ENCODE measurements at regions not wholly inside any gene's neighbourhood (a gene's known extent, or its start where the extent isn't known, plus 50 kb on each side); places are given as distances from the start of the nearest gene placed in this dataset.

DNA sequence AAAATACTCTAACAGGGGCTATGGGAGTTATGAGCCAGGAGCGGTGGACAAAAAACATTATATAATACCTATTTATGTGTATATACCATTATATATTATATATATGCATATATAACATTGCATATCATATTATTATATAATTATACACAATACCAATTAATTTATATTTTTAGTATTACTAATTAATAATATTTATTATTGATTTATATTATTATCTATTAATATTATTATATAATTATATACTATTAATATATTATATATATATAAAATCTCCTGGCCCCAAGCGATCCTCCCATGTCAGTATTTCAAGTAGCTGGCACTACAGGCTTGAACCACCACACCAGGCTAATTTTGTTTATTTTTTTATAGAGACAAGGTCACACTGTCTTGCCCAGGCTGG, 73.8 kb upstream of the JADE1 start:
- TF ChIP-seq, protein P1, sequence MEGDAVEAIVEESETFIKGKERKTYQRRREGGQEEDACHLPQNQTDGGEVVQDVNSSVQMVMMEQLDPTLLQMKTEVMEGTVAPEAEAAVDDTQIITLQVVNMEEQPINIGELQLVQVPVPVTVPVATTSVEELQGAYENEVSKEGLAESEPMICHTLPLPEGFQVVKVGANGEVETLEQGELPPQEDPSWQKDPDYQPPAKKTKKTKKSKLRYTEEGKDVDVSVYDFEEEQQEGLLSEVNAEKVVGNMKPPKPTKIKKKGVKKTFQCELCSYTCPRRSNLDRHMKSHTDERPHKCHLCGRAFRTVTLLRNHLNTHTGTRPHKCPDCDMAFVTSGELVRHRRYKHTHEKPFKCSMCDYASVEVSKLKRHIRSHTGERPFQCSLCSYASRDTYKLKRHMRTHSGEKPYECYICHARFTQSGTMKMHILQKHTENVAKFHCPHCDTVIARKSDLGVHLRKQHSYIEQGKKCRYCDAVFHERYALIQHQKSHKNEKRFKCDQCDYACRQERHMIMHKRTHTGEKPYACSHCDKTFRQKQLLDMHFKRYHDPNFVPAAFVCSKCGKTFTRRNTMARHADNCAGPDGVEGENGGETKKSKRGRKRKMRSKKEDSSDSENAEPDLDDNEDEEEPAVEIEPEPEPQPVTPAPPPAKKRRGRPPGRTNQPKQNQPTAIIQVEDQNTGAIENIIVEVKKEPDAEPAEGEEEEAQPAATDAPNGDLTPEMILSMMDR (IDR thresholded peaks at IDR 0.05): no peak
- no peak for TF ChIP-seq POLR2AphosphoS5 (IDR thresholded peaks at IDR 0.05)
- no peak for TF ChIP-seq POLR2A (IDR thresholded peaks at IDR 0.05)
- no peak for TF ChIP-seq EP300 (IDR thresholded peaks at IDR 0.05)
- no peaks in the 10 kb centered on the region for H3K36me3 ChIP-seq
- H3K9me3 ChIP-seq: no peaks in the 10 kb centered on the region
- DNase-seq (no peak), ATAC-seq (ENCODE audit: low FRiP score in 2 of 2) (no peak)
- H3K27ac ChIP-seq: no peak overlapping the region
- no peaks in the 10 kb centered on the region for H3K27me3 ChIP-seq
- H3K4me3 ChIP-seq: no peak overlapping the region
- 94 to 97% methylated on average over 2 of the region's 2 CpGs for WGBS, 2 donors
- no peaks in the 10 kb centered on the region for H3K4me1 ChIP-seq

DNA sequence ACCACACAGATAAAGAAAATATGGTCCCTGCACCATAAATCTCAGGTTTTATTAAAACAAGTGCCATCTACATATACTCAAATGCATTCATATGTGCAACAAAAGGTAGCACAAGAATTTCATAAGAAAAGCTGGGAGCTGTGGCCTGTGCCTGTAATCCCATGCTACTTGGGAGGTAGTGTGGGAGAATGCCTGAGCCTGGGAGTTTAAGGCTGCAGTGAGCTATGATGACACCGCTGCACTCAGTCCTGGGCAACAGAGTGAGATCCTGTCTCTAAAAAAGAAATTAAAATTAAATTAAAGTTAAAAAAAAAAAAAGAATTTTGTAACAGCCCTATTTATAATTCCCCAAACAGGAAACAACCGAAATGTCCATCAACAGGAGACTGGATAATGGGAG, 81.3 kb upstream of the JADE1 start:
- H3K4me1 ChIP-seq: no peaks in the 10 kb centered on the region
- TF ChIP-seq POLR2AphosphoS5 (IDR thresholded peaks at IDR 0.05) (no peak), POLR2A (IDR thresholded peaks at IDR 0.05) (no peak), EP300 (IDR thresholded peaks at IDR 0.05) (no peak)
- TF ChIP-seq, protein P1 (IDR thresholded peaks at IDR 0.05): no peak
- no peak overlapping the region for H3K4me3 ChIP-seq
- DNase-seq: no peak
- 92 to 97% methylated on average over 2 of the region's 2 CpGs for WGBS, 2 donors
- no peaks in the 10 kb centered on the region for H3K36me3 ChIP-seq
- no peak for ATAC-seq (ENCODE audit: low FRiP score in 2 of 2)
- H3K9me3 ChIP-seq: no peaks in the 10 kb centered on the region
- H3K27ac ChIP-seq: no peak overlapping the region
- no peaks in the 10 kb centered on the region for H3K27me3 ChIP-seq

DNA sequence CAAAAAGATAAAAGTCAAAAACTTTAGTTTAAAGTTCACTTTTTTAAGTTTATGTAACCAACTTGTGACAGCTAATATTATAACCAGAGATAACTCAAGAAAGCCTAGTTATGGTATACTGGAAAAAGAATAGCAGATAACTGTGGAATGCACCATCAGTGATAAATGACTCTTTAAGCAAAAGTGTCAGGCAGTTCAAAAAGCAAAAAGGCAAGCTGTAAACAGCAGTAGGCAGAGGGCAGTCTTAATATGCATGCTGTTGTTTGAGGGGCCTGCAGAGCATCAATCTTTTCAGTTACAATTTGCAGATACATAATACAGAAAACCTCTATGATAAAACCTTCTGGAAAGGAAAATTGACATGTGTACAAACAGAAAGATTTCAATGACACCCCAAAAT, 81.8 kb upstream of the JADE1 start:
- no peaks in the 10 kb centered on the region for H3K27me3 ChIP-seq
- H3K9me3 ChIP-seq: no peaks in the 10 kb centered on the region
- no peak overlapping the region for H3K27ac ChIP-seq
- TF ChIP-seq, protein P1 (IDR thresholded peaks at IDR 0.05): no peak
- TF ChIP-seq POLR2AphosphoS5 (IDR thresholded peaks at IDR 0.05): no peak
- no peak for TF ChIP-seq POLR2A (IDR thresholded peaks at IDR 0.05)
- no peak for TF ChIP-seq EP300 (IDR thresholded peaks at IDR 0.05)
- no peak for DNase-seq
- H3K4me1 ChIP-seq: no peaks in the 10 kb centered on the region
- no peak overlapping the region for H3K4me3 ChIP-seq
- no peak for ATAC-seq (ENCODE audit: low FRiP score in 2 of 2)
- no peaks in the 10 kb centered on the region for H3K36me3 ChIP-seq

DNA sequence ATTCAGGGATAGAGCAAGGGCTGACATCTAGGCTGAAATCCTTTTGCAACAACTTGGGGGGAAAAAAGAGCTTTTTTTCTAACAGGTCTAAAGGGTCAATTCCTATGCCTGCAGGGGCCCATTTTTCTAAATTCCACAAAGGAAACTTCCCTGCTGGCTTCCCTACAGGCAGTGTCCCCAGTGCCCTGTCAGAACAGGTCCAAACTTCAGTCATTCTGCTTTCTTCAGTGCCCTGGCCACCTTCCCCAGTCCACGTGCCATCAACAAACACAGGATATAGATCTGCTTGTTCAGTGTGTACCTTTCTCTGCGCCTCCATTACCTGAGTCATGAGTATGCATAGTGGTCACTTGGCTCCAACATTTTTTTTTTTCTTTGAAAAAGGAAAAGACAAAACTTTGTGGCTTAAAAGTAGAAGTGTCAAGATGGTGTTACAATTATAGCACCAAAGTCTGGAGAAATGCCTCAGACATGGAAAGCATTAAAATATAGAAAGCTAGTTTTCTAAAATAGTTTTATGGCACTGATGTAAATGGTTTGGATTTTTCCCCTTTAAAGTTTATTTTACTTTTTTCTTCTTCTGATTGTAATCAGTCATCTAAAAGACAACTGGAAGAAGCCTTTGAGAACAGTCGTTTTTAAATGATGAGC, 84.0 kb upstream of the JADE1 start:
- Histone ChIP-seq H3K27ac (no peak overlapping the region), H3K27me3 (no peaks in the 10 kb centered on the region), H3K36me3 (no peaks in the 10 kb centered on the region), H3K9me3 (no peaks in the 10 kb centered on the region), H3K4me1 (no peaks in the 10 kb centered on the region), H3K4me3 (no peak overlapping the region)
- TF ChIP-seq POLR2A (IDR thresholded peaks at IDR 0.05) (no peak), POLR2AphosphoS5 (IDR thresholded peaks at IDR 0.05) (no peak), EP300 (IDR thresholded peaks at IDR 0.05) (no peak)
- TF ChIP-seq, protein P1 (IDR thresholded peaks at IDR 0.05): no peak
- ATAC-seq (ENCODE audit: low FRiP score in 2 of 2): no peak
- no peak for DNase-seq
- WGBS, 2 donors: 38 to 75% methylated on average over 3 of the region's 3 CpGs

DNA sequence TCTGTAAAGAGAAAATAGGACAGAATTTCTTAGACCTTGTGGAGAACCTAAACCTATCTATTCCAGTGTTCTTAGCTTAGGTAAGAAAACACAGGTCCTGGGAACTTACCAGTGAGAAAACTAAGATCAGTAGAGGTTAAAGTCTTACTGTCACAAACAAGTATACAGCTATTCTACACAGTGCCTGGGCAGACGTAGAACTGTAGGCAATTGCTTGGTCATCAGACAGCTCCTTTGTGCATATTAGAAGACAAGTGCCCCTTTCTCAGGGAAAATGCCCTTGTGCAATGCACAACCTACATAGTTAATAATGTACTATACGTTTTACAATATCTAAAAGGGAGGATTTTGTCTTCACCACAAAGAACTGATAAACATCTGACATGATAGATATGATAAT, 86.6 kb upstream of the JADE1 start:
- TF ChIP-seq POLR2A (IDR thresholded peaks at IDR 0.05): no peak
- Histone ChIP-seq H3K27me3 (no peaks in the 10 kb centered on the region), H3K36me3 (no peaks in the 10 kb centered on the region), H3K9me3 (no peaks in the 10 kb centered on the region), H3K4me1 (no peaks in the 10 kb centered on the region), H3K4me3 (no peak overlapping the region), H3K27ac (no peak overlapping the region)
- ATAC-seq (ENCODE audit: low FRiP score in 2 of 2) (no peak), DNase-seq (no peak)
- WGBS, 2 donors: 69 to 74% methylated on average over 2 of the region's 2 CpGs

Measured in upper lobe of left lung (tissue), 6 donors.